ENCODE measurements at regions not wholly inside any gene's neighbourhood (a gene's known extent, or its start where the extent isn't known, plus 50 kb on each side); places are given as distances from the start of the nearest gene placed in this dataset.
"Not testable (repeated sequence)": the region's sequence is repeated elsewhere in the genome, so short reads cannot be mapped to it uniquely, and the experiment has no call there.

DNA sequence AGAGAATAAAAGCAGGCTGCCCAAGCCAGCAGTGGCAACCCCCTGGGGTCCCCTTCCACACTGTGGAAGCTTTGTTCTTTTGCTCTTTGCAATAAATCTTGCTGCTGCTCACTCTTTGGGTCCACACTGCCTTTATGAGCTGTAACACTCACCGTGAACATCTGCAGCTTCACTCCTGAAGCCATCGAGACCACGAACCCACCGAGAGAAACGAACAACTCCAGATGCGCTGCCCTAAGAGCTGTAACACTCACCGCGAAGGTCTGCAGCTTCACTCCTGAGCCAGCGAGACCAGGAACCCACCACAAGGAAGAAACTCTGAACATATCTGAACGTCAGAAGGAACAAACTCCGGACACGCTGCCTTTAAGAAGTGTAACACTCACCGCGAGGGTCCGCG lies 1252.9 kb downstream of the STIM2 start:
- not testable (repeated sequence) for DNase-seq

DNA sequence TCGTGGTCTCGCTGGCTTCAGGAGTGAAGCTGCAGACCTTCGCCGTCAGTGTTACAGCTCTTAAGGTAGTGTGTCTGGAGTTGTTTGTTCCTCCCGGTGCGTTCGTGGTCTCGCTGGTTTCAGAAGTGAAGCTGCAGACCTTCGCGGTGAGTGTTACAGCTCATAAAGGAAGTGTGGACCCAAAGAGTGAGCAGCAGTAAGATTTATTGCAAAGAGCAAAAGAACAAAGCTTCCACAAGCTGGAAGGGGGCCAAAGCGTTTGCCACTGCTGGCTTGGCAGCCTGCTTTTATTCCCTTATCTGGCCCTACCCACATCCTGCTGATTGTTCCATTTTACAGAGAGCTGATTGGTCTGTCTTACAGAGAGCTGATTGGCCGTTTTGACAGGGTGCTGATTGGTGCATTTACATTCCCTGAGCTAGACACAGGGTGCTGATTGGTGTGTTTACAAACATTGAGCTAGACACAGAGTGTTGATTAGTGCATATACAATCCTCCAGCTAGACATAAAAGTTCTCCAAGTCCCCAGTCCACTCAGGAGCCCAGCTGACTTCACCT lies 1256.0 kb downstream of the STIM2 start:
- not testable (repeated sequence) for DNase-seq

DNA sequence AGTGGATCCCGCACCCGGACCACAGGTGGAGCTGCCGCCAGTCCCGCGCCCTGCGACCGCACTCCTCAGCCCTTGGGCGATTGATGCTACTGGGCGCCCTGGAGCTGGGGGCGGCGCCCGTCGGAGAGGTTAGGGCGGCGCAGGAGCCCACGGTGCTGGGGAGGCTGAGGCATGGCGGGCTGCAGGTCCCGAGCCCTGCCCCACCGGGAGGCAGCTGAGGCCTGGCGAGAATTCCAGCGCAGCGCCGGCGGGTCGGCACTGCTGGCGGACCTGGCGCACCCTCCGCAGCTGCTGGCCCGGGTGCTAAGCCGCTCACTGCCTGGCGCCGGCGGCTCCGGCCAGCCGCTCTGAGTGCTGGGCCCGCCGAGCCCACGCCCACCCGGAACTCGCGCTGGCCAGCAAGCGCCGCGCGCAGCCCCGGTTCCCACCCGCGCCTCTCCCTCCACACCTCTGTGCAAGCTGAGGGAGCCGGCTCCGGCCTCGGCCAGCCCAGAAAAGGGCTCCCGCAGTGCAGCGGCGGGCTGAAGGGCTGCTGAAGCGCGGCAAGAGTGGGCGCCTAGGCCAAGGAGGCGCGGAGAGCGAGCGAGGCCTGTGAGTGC lies 1256.5 kb downstream of the STIM2 start:
- DNase-seq, result no peak

DNA sequence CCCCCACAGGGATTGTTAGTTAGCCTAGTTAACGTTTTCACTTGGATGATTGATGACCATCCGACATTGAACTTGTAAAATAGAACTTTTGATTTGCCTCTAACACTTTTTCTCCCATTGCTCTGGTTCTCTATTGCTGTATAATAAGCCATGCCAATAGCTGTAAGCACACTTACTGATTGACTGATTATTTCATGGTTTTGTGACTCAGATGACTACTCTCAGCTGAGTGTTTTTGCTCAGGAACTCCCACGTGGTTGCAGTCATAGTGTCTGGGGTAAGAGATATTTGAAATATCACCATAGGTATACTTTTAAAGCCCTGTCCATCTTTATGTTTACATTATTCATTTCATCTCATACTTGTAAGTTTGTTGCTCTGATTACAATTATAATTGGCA lies 1285.5 kb downstream of the STIM2 start:
- DNase-seq, result no peak

DNA sequence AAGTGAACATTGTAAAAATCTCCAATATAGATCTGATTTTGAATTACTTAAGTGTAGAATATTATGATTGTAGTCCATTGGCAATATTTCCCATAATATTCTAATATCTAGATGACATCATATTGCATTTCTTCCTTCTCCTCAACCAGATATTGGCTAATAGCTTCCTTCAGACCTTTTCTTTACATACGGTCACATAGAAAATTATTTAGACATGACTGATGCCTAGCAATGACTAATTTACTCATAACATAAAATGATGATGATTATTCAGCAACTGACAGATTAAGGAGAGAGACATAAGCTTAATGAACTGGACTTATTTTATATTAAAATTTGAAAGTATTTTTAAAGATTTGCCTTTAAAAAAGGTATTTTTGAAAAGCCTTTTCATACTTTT lies 1287.6 kb downstream of the STIM2 start:
- DNase-seq, result no peak

DNA sequence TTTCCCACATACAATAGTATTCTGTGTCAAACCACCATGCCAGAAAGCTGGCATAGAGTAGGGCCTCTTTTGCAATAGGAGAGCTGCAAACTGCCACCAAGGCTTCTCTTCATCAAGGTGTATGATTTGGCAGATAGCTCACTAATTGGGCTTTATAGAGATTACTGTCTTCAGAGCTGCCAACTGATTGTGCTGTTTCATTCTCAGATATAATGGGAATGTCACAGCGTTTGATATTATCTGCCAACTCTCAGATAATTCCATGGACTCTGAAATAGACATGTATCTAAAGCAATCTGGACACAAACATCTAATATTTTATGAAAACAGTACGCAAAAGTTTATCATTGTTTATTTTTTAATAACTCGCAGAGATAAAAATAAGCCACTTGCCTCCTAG lies 1289.1 kb downstream of the STIM2 start:
- no peak for DNase-seq

DNA sequence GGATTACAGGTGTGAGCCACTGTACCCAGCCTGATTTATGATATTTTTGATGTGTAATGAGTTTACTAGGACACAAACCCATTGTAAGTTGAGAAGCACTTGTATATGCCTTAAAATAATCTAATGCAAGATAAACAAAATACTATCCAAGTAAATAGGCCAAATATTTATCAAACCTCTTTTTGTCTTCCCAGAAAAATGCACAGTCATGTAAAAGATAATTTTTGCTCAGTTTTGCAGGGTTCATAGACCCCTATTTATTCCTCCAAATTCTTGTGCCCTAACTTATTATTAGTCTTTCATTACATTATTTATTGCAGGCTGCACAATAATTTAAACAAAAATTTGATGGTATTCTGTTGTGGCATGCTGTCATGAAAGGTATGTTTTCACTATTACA lies 1290.7 kb downstream of the STIM2 start:
- DNase-seq, result no peak

DNA sequence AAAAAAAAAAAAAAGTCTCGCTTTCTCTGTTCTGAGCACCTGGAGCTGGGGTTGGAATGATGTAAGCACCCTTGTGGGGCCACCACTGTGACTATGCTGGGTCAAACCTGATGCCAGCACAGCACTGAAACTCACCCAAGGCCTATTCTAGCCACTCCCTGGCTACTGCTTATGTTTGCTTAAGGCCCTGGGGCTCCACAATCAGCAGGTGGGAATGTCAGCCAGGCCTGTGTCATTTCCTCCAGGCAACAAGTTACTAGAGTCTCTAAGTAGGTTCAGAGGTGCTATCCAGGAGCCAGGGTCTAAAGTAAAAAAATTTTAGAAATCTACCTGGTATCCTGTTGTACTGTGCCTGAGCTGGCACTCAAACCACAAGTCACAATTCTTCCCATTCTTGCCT lies 1306.8 kb downstream of the STIM2 start:
- DNase-seq, result no peak

DNA sequence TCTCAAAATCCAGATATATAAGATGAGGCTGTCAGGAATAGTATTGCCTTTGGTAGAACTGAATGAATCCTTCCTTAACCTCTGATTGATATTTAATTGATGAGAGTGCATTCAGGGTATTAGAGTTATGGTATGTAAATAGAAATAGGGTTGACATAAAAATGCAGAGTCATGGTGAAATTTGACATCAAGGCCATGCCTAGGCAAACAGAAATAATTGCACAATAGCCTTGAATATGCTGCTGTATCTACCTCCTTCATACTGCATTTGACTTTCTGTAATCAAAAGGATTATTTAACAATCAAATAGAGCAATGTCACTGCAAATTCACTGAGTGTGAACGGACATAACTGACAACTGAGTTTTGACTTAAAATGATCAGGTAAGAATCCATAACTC lies 1316.3 kb downstream of the STIM2 start:
- DNase-seq, result no peak

DNA sequence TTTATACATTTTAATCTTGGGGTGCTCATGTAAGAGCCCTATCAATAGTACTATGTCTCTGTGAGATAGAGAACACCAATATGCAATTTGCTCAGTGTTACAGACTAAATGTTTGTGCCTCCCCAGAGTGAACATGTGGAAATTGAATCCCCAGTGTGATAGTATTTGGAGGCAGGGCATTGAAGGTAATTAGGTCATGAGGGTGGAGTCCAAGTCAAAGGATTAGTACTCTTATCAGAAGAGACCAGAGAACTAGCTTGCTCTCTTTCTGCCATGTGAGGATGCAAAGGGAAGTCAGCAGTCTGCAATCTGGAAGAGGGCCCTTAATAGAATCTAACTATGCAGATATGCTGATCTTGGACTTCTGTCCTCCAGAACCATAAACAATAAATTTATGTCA lies 1317.0 kb downstream of the STIM2 start:
- no peak for DNase-seq

DNA sequence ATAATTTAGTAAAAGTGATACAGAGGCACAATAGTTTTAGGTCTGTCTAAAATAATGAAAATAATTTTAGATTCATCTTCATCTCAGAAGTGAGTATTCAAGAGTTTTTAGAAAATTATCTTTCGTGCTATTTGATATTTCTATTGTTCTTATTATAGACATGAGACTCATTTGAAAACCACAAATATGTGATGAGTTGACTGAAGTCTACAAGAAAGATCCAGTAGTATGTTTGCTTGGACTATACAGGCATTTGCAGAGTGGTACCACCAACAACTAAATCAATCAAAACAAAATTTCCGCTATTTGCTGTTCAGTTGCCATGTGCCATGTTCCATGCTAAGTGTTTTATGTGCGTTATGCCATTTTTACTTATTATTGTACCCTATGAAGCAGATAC lies 1318.5 kb downstream of the STIM2 start:
- DNase-seq, result no peak

DNA sequence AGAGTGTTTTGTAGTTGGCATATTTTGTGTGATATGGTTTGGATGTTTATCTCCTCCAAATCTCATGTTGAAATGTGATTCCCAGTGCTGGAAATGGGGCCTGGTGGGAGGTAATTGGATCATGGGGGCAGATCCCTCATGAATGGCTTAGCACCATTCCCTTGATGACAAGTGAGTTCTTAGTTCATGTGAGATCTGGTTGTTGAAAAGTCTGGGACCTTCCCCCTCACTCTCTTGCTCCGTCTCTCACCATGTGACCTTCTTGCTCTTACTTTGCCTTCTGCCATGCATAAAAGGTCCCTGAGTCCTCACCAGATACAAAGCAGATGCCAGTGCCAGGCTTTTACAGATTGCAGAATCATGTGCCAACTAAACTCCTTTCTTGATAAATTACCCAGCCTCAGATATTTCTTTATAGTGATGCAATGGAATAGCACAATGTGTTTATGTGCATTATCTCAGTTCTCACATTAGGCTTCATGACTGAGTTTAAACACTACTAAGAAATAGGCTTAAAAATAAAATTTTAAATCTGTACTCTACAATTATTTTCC lies 1348.8 kb downstream of the STIM2 start:
- no peak for DNase-seq

DNA sequence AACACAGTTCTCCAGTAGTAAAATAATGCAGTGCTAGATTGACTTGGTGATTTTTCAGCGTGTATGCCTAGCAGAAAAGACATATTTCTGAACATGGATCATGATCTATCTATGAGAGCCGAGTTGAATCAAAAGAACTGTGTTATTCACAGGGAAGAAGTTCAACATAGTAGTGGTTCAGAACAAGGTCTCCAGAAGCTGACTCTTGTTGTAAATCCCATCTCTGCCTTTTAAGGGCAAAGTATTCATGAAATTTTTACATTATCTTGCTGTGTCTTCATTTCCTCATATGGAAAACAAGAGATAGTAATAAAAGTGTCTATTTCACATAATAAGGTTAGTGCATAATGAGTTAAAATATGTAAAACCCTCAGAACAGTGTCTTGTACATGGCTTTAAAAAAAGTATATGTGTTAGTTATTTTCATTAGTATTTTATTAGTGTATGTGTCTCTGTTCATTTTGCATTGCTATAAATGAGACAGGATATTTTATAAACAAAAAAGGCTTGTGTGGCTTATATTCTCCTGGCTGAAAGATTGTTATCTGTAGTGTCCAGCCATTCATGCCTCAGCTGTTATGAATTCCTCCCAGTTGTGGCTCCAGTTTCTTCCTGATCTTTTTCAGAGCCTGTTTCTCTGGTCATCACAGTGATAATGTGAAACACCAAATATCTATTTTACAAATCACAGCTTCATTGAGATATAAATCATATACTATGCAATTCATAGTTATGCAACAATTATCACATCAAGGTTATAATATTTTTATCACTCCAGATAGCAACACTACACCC lies 1351.2 kb downstream of the STIM2 start:
- no peak for DNase-seq

DNA sequence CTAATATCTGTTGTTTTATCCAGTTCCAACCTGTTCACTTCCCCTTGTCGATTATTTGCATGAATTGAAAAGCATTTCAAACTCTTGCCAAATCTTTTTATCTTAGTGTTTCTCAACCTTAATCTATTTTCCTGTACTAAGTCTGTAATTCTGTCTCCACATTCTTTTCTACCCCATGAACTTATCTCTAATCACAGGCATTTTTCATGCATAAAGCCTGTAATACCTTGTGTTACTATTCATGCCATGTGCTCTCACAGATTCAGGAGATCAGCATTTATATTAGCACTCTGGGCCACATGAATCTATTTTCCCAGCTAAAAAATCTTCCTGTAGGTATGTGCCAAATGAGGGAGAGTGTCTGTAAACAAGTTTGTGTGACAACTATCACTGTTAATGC lies 1360.9 kb downstream of the STIM2 start:
- no peak for DNase-seq

DNA sequence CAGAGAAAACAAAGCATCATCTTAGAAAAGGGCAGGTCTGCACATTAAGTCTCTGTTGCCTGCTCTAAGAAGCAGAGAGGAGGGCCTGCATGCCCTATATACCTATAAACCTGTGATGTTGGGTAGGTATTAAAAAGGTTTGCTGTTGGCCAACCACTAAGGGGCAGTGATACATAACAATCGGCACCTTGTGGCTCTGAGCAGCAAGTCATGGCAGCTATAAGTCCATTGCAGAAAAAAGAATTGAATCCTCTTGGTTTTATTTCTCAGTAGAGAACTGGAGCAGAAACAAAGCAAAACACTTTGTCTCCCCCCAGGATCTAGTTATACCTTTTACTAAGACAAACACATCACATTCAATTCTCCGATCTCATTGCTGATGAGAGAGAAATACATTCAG lies 1364.4 kb downstream of the STIM2 start:
- no peak for DNase-seq

DNA sequence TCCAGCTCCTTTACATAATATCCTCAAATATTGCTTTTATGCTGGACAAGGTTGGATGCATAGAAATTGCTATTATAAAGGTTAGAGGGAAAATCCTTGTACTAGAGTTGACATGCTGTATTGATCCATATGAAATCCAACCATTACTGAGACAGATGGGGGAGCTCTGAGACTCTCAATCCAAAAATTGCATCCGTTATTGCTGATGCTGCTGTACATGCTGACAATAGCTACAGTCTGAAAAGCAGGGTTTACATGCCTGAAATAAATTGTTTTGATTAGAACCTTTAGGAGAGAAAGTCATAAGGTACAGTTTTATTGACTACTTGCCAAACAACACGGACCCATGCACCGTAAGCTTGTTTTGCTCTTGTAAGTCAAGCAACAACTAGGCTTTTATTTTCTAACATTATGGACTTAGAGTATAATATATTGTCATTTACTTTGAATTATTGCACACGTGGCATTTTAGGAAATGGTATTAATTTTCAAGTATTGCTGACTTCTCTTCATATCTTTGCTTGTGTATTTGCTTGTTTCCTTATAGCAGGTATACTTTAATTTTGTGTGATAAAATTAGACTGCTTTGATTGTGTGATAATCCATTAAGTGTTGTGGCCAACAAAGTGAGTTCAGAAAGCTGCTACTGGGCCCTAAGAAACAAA lies 1365.2 kb downstream of the STIM2 start:
- no peak for DNase-seq

DNA sequence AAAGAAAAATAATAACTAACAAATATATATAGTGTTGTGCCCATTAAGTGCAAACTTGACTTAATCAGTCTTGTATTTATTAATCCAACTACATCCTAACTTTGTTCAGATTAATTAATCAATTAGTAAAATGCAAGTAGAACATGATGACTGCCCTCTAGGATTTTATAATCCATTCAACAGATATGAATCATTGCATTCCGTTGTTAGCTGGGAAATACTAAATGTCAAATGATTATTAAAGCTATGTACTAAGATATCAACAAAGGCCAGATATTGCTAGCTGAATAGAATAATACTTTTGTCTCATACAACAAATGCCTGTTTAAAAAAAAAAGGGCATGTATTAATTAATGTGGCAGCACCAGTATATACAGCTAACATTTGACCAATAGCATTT lies 1366.3 kb downstream of the STIM2 start:
- DNase-seq, result no peak

DNA sequence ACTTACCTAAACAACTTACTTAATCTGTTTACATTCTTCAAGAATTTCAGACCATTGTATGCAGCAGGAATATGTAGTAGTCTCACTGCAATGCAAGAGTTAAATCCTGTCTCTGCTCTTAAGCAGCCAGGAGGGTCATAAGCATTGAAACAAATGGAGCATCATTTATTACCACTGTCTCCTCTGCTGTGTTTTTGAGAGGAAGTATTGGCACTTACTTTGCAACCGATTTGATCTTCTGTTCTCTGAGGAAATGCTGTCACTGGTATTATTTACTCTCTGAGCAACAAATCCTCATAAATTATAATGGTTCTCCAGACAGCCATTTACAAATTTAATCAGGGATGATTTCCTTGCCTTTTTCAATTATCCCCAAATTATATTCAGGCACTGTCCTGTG lies 1367.1 kb downstream of the STIM2 start:
- no peak for DNase-seq

DNA sequence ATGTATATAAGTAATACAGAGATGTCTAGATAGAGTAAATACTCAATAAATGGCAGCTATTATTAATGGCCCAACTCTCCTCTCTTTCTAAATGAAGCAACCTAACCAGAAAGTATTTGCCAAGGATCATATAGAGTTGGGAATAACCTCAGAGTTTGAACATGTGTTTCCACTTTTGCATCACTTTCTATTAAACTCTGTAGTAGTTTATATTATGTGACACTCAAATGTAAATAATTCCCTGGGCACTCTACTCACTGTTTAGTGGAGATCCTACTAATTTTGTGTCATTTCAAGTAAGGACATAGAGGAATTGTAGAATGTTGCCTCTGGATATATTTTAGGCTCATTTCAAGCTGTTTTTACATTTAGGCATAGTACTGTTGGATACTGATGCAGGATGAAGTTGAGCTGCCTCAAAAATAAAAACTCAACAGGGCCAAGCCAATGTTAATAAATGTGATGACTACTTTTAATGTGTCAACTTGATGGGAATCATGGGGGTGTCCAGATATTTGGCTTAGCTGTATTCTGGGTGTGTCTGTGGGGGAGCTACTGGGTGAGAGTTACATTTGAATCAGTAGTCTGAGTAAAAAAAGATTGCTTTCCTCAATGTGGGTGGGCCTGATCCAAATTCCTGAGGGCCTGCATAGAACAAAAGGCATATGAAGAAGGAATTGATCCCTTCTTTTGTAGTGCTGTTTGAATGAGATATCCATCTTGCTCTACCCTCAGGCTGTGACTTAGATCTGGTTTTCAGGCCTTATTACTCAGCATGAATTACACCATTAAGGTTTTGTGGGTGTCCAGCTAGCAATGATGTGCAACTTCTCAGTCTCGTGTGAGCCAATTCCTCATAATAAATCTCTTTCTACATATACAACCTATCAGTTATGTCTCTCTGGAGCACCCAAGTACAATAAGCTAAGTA lies 1368.2 kb downstream of the STIM2 start:
- no peak for DNase-seq

DNA sequence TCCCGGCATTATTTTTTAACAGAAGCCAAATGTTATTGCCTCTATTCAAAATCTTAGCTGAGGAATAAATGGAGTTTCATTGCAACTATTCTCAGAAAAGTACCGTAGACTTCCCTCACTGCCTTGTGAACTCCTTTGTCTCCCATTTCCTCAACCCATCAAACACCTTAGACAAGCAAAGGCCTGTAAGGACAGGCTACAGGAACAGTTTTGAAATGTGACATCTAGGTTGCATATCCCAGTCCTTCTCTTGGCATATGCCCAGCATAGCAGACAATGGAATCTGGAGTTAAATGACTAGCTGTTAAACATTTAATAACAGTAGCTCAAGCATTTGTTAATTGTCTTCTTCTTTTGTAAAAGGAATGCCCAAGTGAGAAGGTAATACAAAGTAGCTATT lies 1371.7 kb downstream of the STIM2 start:
- DNase-seq, result no peak

DNA sequence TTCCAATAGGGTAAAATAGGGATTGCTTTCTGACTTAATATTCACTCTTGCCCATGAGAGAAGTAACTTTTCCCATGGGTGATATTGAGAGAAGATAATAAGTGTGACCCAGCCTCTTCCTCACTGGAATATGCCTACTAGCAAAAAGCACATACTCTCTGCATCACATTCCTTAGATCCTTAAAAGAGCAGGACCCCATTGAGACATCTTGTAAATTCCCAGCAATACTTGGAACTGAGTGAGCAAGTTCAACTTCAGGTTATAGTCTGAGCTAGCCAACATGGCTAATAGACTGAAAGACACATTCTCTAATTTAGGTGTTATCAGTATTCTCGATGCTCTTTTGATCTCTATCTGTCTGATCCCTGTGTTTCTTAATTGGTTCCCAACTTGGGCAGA lies 1372.3 kb downstream of the STIM2 start:
- no peak for DNase-seq

DNA sequence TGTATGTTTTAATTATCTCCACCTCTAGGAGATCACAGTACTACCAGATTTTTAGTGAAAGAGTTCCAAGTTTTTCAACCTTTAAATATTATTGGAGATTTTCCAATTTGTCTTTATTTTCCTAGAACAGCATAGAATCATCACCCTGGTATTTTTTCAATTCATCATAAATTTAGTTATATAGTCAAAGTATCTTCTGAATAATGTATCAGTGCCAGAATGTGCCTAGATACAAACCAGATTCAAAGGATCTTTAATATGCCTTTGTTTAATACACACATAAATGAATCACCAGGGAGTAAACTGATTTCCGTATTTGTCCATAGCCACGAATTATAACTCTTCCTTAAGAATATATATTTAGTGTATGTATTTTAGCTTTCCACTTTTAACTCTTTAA lies 1373.1 kb downstream of the STIM2 start:
- DNase-seq, result no peak

DNA sequence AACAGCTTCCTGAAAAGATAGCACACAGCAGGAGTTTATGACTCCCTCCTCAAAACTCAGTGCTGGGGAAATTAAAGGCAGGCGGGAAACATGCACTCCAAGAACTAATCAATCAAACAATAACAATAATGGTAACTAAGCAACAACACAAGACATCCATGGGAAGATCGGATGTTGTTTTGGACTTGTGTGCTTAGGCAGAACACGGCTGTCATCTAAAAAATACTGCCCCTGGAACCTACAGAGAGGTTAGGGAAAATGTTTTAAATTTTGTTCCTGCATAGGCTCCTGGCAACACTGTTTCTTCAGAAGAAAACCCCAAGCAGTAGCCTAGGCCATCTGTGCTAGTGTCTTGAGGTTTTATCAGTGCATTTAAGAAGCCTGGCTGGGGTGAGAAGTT lies 1378.2 kb downstream of the STIM2 start:
- DNase-seq, result no peak

All from activated CD4-positive, alpha-beta T cell treated with anti-CD3 and anti-CD28 coated beads for 4 hours (primary cell).